ENCODE measurements at regions not wholly inside any gene's neighbourhood (a gene's known extent, or its start where the extent isn't known, plus 50 kb on each side); places are given as distances from the start of the nearest gene placed in this dataset.

- no peak for DNase-seq
- intact Hi-C loops (cut with DNase I, micrococcal nuclease), result no loop called here
- no peak for ATAC-seq
Observed at GRCh38 chr13:37381502-37381901, 217.1 kb downstream of the POSTN start.

GRCh38 chr13:37379841-37380240 is 218.7 kb downstream of the POSTN start:
- DNase-seq (no peak), ATAC-seq (no peak)
- intact Hi-C loops (cut with DNase I, micrococcal nuclease), result no loop called here

GRCh38 chr13:37375724-37376123 is 222.8 kb downstream of the POSTN start:
- DNase-seq, result no peak
- intact Hi-C loops (cut with DNase I, micrococcal nuclease), result no loop called here
- no peak for ATAC-seq

- DNase-seq (no peak), ATAC-seq (no peak)
- intact Hi-C loops (cut with DNase I, micrococcal nuclease), result no loop called here
Observed at GRCh38 chr13:37375071-37375470, 223.5 kb downstream of the POSTN start.

- DNase-seq (no peak), ATAC-seq (no peak)
- intact Hi-C loops (cut with DNase I, micrococcal nuclease), result no loop called here
Observed at GRCh38 chr13:37369616-37370015, 229.0 kb downstream of the POSTN start.

GRCh38 chr13:37368501-37368900 is 230.1 kb downstream of the POSTN start:
- intact Hi-C loops (cut with DNase I, micrococcal nuclease), result no loop called here
- DNase-seq (no peak), ATAC-seq (no peak)

- intact Hi-C loops (cut with DNase I, micrococcal nuclease), result no loop called here
- DNase-seq (no peak), ATAC-seq (no peak)
Observed at GRCh38 chr13:37366044-37366770, 232.4 kb downstream of the POSTN start.

- no peak for ATAC-seq
- intact Hi-C loops (cut with DNase I, micrococcal nuclease), result no loop called here
- DNase-seq, result no peak
Observed at GRCh38 chr13:37365496-37365895, 233.1 kb downstream of the POSTN start.

GRCh38 chr13:37364956-37365355 is 233.6 kb downstream of the POSTN start:
- DNase-seq, result no peak
- intact Hi-C loops (cut with DNase I, micrococcal nuclease), result no loop called here
- ATAC-seq, result no peak

- no peak for DNase-seq
- intact Hi-C loops (cut with DNase I, micrococcal nuclease), result no loop called here
- no peak for ATAC-seq
Observed at GRCh38 chr13:37364007-37364406, 234.6 kb downstream of the POSTN start.

GRCh38 chr13:37361608-37362007 is 237.0 kb downstream of the POSTN start:
- DNase-seq (no peak), ATAC-seq (no peak)
- intact Hi-C loops (cut with DNase I, micrococcal nuclease), result no loop called here

- intact Hi-C loops (cut with DNase I, micrococcal nuclease), result no loop called here
- ATAC-seq (no peak), DNase-seq (no peak)
Observed at GRCh38 chr13:37360556-37360955, 238.0 kb downstream of the POSTN start.

- DNase-seq, result no peak
- ATAC-seq, result no peak
- intact Hi-C loops (cut with DNase I, micrococcal nuclease), result no loop called here
Observed at GRCh38 chr13:37357548-37357947, 241.0 kb downstream of the POSTN start.

GRCh38 chr13:37353911-37354310 is 244.7 kb downstream of the POSTN start:
- no peak for DNase-seq
- no peak for ATAC-seq
- intact Hi-C loops (cut with DNase I, micrococcal nuclease), result no loop called here

GRCh38 chr13:37351211-37351610 is 245.7 kb upstream of the CSNK1A1L start:
- intact Hi-C loops (cut with DNase I, micrococcal nuclease), result no loop called here
- DNase-seq (no peak), ATAC-seq (no peak)

GRCh38 chr13:37349916-37350315 is 244.5 kb upstream of the CSNK1A1L start:
- DNase-seq, result no peak
- ATAC-seq, result no peak
- intact Hi-C loops (cut with DNase I, micrococcal nuclease), result no loop called here

- intact Hi-C loops (cut with DNase I, micrococcal nuclease), result no loop called here
Observed at GRCh38 chr13:37348916-37349643, 243.6 kb upstream of the CSNK1A1L start.

GRCh38 chr13:37345869-37346268 is 240.4 kb upstream of the CSNK1A1L start:
- ATAC-seq (no peak), DNase-seq (no peak)
- intact Hi-C loops (cut with DNase I, micrococcal nuclease), result no loop called here

More at GRCh38 chr13:37348916-37349643, 243.6 kb upstream of the CSNK1A1L start:
- DNase-seq, result no peak
- ATAC-seq, result no peak

- intact Hi-C loops (cut with DNase I, micrococcal nuclease), result no loop called here
- no peak for ATAC-seq
Observed at GRCh38 chr13:37345391-37345790, 239.9 kb upstream of the CSNK1A1L start.

GRCh38 chr13:37344056-37344455 is 238.6 kb upstream of the CSNK1A1L start:
- intact Hi-C loops (cut with DNase I, micrococcal nuclease), result no loop called here
- no peak for ATAC-seq
- no peak for DNase-seq

More at GRCh38 chr13:37345391-37345790, 239.9 kb upstream of the CSNK1A1L start:
- no peak for DNase-seq

GRCh38 chr13:37342205-37342604 is 236.7 kb upstream of the CSNK1A1L start:
- ATAC-seq (no peak), DNase-seq (no peak)
- intact Hi-C loops (cut with DNase I, micrococcal nuclease), result no loop called here

Measured in left colon (tissue), 2 donors.